ENCODE measurements at regions not wholly inside any gene's neighbourhood (a gene's known extent, or its start where the extent isn't known, plus 50 kb on each side); places are given as distances from the start of the nearest gene placed in this dataset.

DNA sequence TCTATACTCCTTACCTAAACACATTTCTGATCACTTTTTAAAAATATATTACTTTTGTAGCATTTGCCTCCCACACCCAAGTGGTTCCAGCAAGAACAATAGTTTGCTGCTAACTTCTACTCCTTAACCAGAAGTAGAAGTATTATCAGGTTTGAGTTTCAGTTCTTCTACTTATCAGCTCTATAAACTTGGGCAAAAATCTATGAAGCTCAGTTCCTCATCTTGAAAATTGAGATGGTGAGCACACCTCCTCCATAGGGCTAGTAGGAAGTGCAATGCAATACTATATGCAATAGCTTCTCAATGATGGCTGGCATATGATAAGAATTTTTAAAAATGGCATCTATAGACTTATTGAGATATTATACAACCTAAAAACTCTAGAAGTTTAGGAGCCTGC is 283.7 kb downstream of the TLR4 start:
- TF ChIP-seq ZNF664 (tag by site-specific recombination; IDR thresholded peaks at IDR 0.05) (no peak), REPIN1 (tag by site-specific recombination; IDR thresholded peaks at IDR 0.05; ENCODE audit: low read depth) (no peak), PRDM1 (tag by site-specific recombination; IDR thresholded peaks at IDR 0.05) (no peak), ZNF76 (tag by site-specific recombination; IDR thresholded peaks at IDR 0.05; ENCODE audit: borderline replicate concordance, low read depth) (no peak), GFI1B (tag by site-specific recombination; IDR thresholded peaks at IDR 0.05) (no peak), ZNF600 (tag by site-specific recombination; IDR thresholded peaks at IDR 0.05) (no peak), ZNF112 (tag by site-specific recombination; IDR thresholded peaks at IDR 0.05) (no peak)
- TF ChIP-seq, protein P1, sequence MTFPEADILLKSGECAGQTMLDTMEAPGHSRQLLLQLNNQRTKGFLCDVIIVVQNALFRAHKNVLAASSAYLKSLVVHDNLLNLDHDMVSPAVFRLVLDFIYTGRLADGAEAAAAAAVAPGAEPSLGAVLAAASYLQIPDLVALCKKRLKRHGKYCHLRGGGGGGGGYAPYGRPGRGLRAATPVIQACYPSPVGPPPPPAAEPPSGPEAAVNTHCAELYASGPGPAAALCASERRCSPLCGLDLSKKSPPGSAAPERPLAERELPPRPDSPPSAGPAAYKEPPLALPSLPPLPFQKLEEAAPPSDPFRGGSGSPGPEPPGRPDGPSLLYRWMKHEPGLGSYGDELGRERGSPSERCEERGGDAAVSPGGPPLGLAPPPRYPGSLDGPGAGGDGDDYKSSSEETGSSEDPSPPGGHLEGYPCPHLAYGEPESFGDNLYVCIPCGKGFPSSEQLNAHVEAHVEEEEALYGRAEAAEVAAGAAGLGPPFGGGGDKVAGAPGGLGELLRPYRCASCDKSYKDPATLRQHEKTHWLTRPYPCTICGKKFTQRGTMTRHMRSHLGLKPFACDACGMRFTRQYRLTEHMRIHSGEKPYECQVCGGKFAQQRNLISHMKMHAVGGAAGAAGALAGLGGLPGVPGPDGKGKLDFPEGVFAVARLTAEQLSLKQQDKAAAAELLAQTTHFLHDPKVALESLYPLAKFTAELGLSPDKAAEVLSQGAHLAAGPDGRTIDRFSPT (tag by site-specific recombination; IDR thresholded peaks at IDR 0.05) = no peak
- Histone ChIP-seq H3K27ac (ENCODE audit: extremely low read depth, low read depth, low read length) (no peak overlapping the region), H3K4me3 (ENCODE audit: low read depth, low read length) (no peak overlapping the region), H3K36me3 (ENCODE audit: control insufficient read depth in 2 of 2, insufficient read depth in 1 of 2, low read length in 2 of 2) (no peaks in the 10 kb centered on the region), H3K9me3 (ENCODE audit: control insufficient read depth, insufficient read depth, low read depth, low read length) (no peaks in the 10 kb centered on the region), H3K4me1 (ENCODE audit: control insufficient read depth, insufficient read depth, low read length) (no peaks in the 10 kb centered on the region)
- CTCF ChIA-PET = no interaction called here
- POLR2A ChIA-PET = no interaction called here

DNA sequence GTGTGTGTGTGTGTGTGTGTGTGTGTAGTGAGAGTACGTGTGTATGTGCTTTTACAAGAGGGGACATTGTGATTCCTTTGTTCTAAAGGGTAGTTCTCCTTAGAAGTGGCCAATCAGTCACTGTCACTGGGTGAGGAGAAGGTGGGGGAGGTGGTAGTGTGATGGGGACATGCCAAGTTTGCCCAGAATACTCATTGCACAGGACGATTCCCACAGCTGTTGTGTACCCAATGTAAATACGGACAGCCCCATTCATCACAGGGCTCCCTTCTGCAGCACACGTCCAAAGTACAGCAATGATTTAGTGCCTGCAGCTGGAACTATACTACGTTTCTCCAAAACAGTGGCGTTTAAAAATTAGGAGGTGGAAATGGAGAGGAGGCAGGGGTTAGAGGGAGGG is 287.8 kb downstream of the TLR4 start:
- Histone ChIP-seq H3K4me1 (ENCODE audit: control insufficient read depth, insufficient read depth, low read length) (no peaks in the 10 kb centered on the region), H3K27ac (ENCODE audit: extremely low read depth, low read depth, low read length) (no peak overlapping the region), H3K4me3 (ENCODE audit: low read depth, low read length) (no peak overlapping the region), H3K36me3 (ENCODE audit: control insufficient read depth in 2 of 2, insufficient read depth in 1 of 2, low read length in 2 of 2) (no peaks in the 10 kb centered on the region), H3K9me3 (ENCODE audit: control insufficient read depth, insufficient read depth, low read depth, low read length) (no peaks in the 10 kb centered on the region)
- CTCF ChIA-PET = no interaction called here
- POLR2A ChIA-PET = no interaction called here
- TF ChIP-seq ZSCAN23 (tag by site-specific recombination; IDR thresholded peaks at IDR 0.05) = no peak
- TF ChIP-seq ZBTB21 (tag by site-specific recombination; IDR thresholded peaks at IDR 0.05) = no peak
- no peak for TF ChIP-seq ZFP41 (tag by site-specific recombination; IDR thresholded peaks at IDR 0.05; ENCODE audit: borderline replicate concordance)
- TF ChIP-seq FEZF1 (tag by site-specific recombination; IDR thresholded peaks at IDR 0.05) = no peak
- TF ChIP-seq SALL2 (tag by site-specific recombination; IDR thresholded peaks at IDR 0.05; ENCODE audit: borderline replicate concordance) = no peak
- no peak for TF ChIP-seq ZNF664 (tag by site-specific recombination; IDR thresholded peaks at IDR 0.05)
- no peak for TF ChIP-seq ZNF10 (tag by site-specific recombination; IDR thresholded peaks at IDR 0.05)

DNA sequence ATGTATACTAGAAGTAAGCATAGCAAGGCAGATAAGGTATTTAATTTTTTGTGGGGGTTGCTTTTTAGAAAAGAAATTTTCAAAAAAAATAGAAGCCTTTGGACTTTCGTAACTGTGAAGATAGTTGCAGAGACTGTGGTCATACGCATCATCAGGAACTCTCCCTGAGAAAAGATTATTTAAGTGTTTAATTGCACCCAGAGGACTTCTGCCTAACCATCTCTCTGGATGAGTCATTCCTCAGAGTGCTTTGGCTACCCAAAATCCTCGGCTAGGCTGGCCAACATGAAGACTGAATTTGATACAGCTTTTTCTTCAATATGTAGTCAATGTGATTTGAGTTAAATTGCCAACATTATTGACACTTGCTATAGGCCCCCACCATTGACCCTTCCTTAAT is 296.4 kb downstream of the TLR4 start:
- Histone ChIP-seq H3K9me3 (ENCODE audit: control insufficient read depth, insufficient read depth, low read depth, low read length) (no peaks in the 10 kb centered on the region), H3K4me1 (ENCODE audit: control insufficient read depth, insufficient read depth, low read length) (no peaks in the 10 kb centered on the region), H3K27ac (ENCODE audit: extremely low read depth, low read depth, low read length) (no peak overlapping the region), H3K4me3 (ENCODE audit: low read depth, low read length) (no peak overlapping the region), H3K36me3 (ENCODE audit: control insufficient read depth in 2 of 2, insufficient read depth in 1 of 2, low read length in 2 of 2) (no peaks in the 10 kb centered on the region)
- POLR2A ChIA-PET = no interaction called here
- CTCF ChIA-PET = no interaction called here
- TF ChIP-seq ZNF843 (tag by site-specific recombination; IDR thresholded peaks at IDR 0.05) (no peak), KLF7 (tag by site-specific recombination; IDR thresholded peaks at IDR 0.05; ENCODE audit: borderline replicate concordance) (no peak), ZNF660 (tag by site-specific recombination; IDR thresholded peaks at IDR 0.05) (no peak), ZNF621 (tag by site-specific recombination; IDR thresholded peaks at IDR 0.05) (no peak), ZNF629 (tag by site-specific recombination; IDR thresholded peaks at IDR 0.05) (no peak), GLIS2 (tag by site-specific recombination; IDR thresholded peaks at IDR 0.05) (no peak), ZNF585B (tag by site-specific recombination; IDR thresholded peaks at IDR 0.05) (no peak), ZBTB48 (tag by site-specific recombination; IDR thresholded peaks at IDR 0.05) (no peak), SP3 (tag by site-specific recombination; IDR thresholded peaks at IDR 0.05) (no peak), YY2 (tag by site-specific recombination; IDR thresholded peaks at IDR 0.05) (no peak), ZNF10 (tag by site-specific recombination; IDR thresholded peaks at IDR 0.05) (no peak)
- TF ChIP-seq, protein P2, sequence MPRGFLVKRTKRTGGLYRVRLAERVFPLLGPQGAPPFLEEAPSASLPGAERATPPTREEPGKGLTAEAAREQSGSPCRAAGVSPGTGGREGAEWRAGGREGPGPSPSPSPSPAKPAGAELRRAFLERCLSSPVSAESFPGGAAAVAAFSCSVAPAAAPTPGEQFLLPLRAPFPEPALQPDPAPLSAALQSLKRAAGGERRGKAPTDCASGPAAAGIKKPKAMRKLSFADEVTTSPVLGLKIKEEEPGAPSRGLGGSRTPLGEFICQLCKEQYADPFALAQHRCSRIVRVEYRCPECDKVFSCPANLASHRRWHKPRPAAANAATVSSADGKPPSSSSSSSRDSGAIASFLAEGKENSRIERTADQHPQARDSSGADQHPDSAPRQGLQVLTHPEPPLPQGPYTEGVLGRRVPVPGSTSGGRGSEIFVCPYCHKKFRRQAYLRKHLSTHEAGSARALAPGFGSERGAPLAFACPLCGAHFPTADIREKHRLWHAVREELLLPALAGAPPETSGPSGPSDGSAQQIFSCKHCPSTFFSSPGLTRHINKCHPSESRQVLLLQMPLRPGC (tag by site-specific recombination; IDR thresholded peaks at IDR 0.05) = no peak
- TF ChIP-seq, protein P3, sequence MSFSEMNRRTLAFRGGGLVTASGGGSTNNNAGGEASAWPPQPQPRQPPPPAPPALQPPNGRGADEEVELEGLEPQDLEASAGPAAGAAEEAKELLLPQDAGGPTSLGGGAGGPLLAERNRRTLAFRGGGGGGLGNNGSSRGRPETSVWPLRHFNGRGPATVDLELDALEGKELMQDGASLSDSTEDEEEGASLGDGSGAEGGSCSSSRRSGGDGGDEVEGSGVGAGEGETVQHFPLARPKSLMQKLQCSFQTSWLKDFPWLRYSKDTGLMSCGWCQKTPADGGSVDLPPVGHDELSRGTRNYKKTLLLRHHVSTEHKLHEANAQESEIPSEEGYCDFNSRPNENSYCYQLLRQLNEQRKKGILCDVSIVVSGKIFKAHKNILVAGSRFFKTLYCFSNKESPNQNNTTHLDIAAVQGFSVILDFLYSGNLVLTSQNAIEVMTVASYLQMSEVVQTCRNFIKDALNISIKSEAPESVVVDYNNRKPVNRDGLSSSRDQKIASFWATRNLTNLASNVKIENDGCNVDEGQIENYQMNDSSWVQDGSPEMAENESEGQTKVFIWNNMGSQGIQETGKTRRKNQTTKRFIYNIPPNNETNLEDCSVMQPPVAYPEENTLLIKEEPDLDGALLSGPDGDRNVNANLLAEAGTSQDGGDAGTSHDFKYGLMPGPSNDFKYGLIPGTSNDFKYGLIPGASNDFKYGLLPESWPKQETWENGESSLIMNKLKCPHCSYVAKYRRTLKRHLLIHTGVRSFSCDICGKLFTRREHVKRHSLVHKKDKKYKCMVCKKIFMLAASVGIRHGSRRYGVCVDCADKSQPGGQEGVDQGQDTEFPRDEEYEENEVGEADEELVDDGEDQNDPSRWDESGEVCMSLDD (tag by site-specific recombination; IDR thresholded peaks at IDR 0.05) = no peak
- TF ChIP-seq, protein P4, sequence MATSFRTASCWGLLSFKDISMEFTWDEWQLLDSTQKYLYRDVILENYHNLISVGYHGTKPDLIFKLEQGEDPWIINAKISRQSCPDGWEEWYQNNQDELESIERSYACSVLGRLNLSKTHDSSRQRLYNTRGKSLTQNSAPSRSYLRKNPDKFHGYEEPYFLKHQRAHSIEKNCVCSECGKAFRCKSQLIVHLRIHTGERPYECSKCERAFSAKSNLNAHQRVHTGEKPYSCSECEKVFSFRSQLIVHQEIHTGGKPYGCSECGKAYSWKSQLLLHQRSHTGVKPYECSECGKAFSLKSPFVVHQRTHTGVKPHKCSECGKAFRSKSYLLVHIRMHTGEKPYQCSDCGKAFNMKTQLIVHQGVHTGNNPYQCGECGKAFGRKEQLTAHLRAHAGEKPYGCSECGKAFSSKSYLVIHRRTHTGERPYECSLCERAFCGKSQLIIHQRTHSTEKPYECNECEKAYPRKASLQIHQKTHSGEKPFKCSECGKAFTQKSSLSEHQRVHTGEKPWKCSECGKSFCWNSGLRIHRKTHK (tag by site-specific recombination; IDR thresholded peaks at IDR 0.05) = no peak

Measured in HEK293 (cell line).